ENCODE measurements at regions not wholly inside any gene's neighbourhood (a gene's known extent, or its start where the extent isn't known, plus 50 kb on each side); places are given as distances from the start of the nearest gene placed in this dataset.

DNA sequence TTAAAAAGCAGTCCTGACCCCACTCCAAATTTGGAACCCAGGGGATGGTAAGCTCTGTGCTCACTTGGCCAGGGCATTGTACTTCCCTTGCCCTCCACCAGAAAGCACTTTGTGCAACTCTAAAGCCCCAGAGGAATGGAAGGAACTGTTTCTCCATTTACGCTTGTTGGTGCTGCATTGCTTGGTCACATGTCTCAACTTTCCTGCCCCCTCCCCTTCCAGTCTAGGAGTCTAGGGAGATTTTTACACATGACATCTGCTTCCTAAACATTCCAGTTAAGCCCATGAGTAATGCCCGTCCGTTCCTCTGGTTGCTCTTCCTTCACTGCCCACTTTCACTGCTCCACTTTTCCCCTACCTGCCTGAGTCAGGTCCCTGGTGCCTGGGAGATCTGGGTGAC lies 92.6 kb upstream of the MAP1LC3B2 start:
- Histone ChIP-seq H3K18ac (ENCODE audit: low read depth, low read length) (no peak overlapping the region), H2BK5ac (ENCODE audit: low read depth, low read length, poor library complexity, severe bottlenecking) (no peak overlapping the region), H2AK5ac (ENCODE audit: low read depth, low read length) (no peak overlapping the region), H3K27me3 (ENCODE audit: control insufficient read depth, insufficient read depth, low read length) (no peaks in the 10 kb centered on the region), H4K8ac (ENCODE audit: low read depth in 2 of 2, low read length in 2 of 2) (peak overlapping the region in 1 of 2 experiments; percentile 18; a peak in 1 of 4 replicates), H2BK15ac (ENCODE audit: low read depth, low read length) (no peak overlapping the region), H3K4me2 (ENCODE audit: low read depth, low read length) (no peak overlapping the region), H4K91ac (ENCODE audit: insufficient read depth, low read depth, low read length) (no peak overlapping the region), H3K23ac (ENCODE audit: low read depth, low read length) (no peak overlapping the region), H3K9me3 (ENCODE audit: control insufficient read depth, insufficient read depth, low read length) (no peaks in the 10 kb centered on the region), H3K4me3 (ENCODE audit: insufficient read depth, low read depth, low read length) (no peak overlapping the region), H2AK9ac (replicated peaks; ENCODE audit: low read depth, low read length, poor library complexity) (peak overlapping the region; percentile 92), H4K20me1 (ENCODE audit: insufficient read depth, low read length) (no peaks in the 10 kb centered on the region), H3K36me3 (ENCODE audit: control insufficient read depth, insufficient read depth, low read length) (no peaks in the 10 kb centered on the region), H3K9me1 (ENCODE audit: insufficient read depth, low read length) (no peaks in the 10 kb centered on the region; the same call in 1 of the 2 replicates), H2BK20ac (ENCODE audit: low read depth, low read length) (no peak overlapping the region), H3K9ac (ENCODE audit: low read depth, low read length) (no peak overlapping the region), H4K5ac (ENCODE audit: low read depth, low read length) (no peak overlapping the region), H2BK120ac (ENCODE audit: low read depth, low read length) (no peak overlapping the region), H3K4ac (ENCODE audit: low read depth, low read length) (peak overlapping the region; percentile 56; the same call in 1 of the 2 replicates), H3K79me1 (ENCODE audit: low read depth in 1 of 2, low read length in 2 of 2) (no peaks in the 10 kb centered on the region), H3K4me1 (ENCODE audit: control insufficient read depth, insufficient read depth, low read length) (peaks cover 4% of the 10 kb centered on the region; the same call in 1 of the 2 replicates), H3K14ac (replicated peaks; ENCODE audit: low read depth, low read length) (no peak overlapping the region; the same call in 1 of the 2 replicates), H3K56ac (ENCODE audit: extremely low read depth, insufficient read depth, low read length) (no peak overlapping the region), H2AFZ (replicated peaks; ENCODE audit: low read length, poor library complexity) (peak overlapping the region; percentile 85), H3K27ac (ENCODE audit: insufficient read depth, low read length) (no peak overlapping the region)
- BruUV-seq (replicated peaks), result no TSS peak
- TF ChIP-seq, protein P1, sequence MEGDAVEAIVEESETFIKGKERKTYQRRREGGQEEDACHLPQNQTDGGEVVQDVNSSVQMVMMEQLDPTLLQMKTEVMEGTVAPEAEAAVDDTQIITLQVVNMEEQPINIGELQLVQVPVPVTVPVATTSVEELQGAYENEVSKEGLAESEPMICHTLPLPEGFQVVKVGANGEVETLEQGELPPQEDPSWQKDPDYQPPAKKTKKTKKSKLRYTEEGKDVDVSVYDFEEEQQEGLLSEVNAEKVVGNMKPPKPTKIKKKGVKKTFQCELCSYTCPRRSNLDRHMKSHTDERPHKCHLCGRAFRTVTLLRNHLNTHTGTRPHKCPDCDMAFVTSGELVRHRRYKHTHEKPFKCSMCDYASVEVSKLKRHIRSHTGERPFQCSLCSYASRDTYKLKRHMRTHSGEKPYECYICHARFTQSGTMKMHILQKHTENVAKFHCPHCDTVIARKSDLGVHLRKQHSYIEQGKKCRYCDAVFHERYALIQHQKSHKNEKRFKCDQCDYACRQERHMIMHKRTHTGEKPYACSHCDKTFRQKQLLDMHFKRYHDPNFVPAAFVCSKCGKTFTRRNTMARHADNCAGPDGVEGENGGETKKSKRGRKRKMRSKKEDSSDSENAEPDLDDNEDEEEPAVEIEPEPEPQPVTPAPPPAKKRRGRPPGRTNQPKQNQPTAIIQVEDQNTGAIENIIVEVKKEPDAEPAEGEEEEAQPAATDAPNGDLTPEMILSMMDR (conservative IDR thresholded peaks at IDR 0.05; ENCODE audit: low read depth, low read length), result 0 out of 2 replicates have a peak, but pooled peaks have one; percentile 6
- TF ChIP-seq RAD21 (IDR thresholded peaks at IDR 0.05; ENCODE audit: low read length), result no peak
- TF ChIP-seq FOS (IDR thresholded peaks at IDR 0.05; ENCODE audit: low read depth, low read length), result no peak
- peak; percentile 21; the same call in 1 of the 2 replicates for TF ChIP-seq MAZ (IDR thresholded peaks at IDR 0.05; ENCODE audit: borderline replicate concordance, low read depth, low read length)
- no peak for TF ChIP-seq MAFK (IDR thresholded peaks at IDR 0.05; ENCODE audit: low read depth, low read length)
- TF ChIP-seq, protein P2, sequence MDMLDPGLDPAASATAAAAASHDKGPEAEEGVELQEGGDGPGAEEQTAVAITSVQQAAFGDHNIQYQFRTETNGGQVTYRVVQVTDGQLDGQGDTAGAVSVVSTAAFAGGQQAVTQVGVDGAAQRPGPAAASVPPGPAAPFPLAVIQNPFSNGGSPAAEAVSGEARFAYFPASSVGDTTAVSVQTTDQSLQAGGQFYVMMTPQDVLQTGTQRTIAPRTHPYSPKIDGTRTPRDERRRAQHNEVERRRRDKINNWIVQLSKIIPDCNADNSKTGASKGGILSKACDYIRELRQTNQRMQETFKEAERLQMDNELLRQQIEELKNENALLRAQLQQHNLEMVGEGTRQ (IDR thresholded peaks at IDR 0.05; ENCODE audit: low read depth, low read length), result peak; percentile 68
- TF ChIP-seq MXI1 (IDR thresholded peaks at IDR 0.05; ENCODE audit: borderline replicate concordance, low read depth, low read length), result no peak
- intact Hi-C loops (cut with micrococcal nuclease), result no loop called here
- dilution Hi-C loops (cut with HindIII; ENCODE audit: low sequenced_read_pairs, unreplicated experiment), result no loop called here
- peak; percentile 89 for ATAC-seq (ENCODE audit: low read depth)
- ChIA-PET POLR2A (ENCODE audit: unreplicated experiment) (no interaction called here), CTCF (interaction anchor here (0.7 kb wide), 1 partner anchor 10 kb away, joined by 3 read pairs; no protein-coding TSS in a partner anchor)
- in situ Hi-C loops (cut with MboI; ENCODE audit: low sequenced_read_pairs), result no loop called here
- DNase-seq, result peak; percentile 69
- WGBS, 2 experiments (ENCODE audit: extremely low coverage in 2 of 2, insufficient read length in 1 of 2), result no CpG with 5 or more reads among the region's 3 CpGs

All from IMR-90 (cell line).